Right lung (tissue), 2 donors: ENCODE measurements at regions not wholly inside any gene's neighbourhood (a gene's known extent, or its start where the extent isn't known, plus 50 kb on each side); places are given as distances from the start of the nearest gene placed in this dataset.
A peak's percentile ranks its signal among the peaks of the same experiment; 100 is the strongest.

Experiments used
- DNase-seq, 2 donors: peaks; one replicate each; pipeline ENCODE4 v3.0.0-alpha.2; 2013

DNA sequence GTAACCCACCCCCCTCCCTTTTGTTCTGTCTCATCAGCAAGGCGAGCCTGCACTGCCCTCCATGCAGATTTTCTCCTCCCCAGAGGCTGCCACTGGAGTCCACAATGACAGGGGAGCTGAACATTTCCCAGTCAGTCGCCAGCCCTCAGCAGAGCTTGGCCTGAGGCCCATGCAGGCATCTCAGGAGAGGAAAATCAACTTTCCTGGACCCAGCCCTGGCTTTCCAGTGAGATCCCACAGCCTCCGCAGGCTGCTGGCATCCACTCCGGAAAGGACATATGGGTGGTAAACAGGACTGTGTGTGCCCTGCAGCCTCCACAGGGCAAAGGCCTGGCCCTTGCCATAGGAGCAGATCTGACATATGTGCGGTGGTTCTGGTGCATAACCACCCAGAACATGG lies 253.8 kb downstream of the TNS1 start:
- DNase-seq, result no peak

DNA sequence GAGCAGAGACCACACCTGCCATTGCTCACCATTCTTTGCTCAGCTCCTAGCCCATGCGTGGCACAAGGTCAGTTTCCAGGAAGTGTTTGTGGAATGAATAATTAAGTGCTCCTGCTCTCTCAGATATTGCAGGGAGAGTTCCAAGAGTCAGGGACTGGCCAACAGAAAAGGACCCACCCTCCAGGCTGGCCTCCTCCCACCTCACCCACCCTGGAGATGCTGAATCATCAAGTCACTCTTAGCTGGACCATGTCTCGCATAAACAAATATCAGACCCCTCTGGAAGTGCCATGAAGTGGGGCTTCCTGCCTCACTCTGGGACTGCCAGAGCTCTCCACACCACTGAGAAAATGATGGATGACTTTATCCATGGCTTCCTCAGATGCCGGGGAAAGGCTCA lies 256.0 kb downstream of the TNS1 start:
- DNase-seq, result no peak

DNA sequence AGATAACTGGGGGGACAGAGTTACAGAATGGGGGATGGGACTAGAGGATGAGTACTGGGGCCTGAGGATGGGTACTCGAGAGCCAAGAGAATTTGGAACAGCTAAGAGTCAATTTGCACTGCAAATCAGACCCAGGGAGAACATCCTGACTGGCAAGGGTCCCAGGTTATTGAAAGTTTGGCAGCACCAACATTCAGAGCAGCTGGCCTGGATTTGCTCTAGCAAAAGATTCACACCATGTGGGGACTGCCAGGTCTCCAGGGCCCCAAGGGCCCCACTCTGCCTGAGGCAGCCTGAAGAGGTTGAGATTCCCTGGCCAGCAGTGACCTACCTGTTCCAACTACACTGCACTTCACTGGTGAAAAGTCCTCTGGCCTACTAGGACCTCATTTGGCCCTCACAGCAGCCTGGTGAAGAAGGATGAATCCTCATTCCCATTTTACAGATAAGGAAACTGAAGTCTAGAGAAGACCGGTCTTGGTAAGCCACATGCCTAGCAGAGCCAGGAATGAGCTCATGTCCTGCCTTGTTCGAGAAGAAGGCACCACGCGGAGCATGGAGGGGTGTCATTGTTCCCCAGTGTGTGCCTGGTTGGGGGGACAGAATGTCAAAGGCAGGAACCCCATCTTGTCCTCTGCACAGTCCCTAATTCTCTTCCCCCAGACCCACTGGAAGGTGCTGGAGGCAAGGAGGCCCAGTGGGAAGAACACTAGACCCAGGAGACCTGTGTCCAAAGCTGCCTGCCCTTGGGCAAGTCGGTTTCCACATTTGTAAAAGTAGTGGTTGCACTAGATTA lies 258.6 kb downstream of the TNS1 start:
- DNase-seq, result peak in 1 of 2 donors; percentile 31

DNA sequence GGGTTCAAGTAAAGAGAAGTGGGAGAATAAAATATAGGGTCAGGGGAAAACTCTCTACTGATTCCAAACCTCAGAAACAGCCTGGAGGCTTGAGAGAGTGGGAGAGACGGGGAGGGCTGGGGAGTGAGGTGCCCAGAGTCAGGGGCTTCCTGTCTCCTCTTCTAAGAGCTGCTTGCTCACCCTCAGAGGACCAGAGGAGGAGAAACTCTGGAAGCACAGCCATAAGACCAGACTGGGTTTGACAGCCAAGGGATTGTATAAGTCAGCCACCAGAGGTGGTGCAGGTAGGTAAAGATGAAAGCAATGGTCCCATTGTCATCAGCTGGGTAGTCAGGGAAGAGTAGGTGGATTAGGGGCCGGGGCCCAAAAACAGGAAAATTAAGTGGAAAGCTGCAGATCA lies 259.4 kb downstream of the TNS1 start:
- no peak for DNase-seq

DNA sequence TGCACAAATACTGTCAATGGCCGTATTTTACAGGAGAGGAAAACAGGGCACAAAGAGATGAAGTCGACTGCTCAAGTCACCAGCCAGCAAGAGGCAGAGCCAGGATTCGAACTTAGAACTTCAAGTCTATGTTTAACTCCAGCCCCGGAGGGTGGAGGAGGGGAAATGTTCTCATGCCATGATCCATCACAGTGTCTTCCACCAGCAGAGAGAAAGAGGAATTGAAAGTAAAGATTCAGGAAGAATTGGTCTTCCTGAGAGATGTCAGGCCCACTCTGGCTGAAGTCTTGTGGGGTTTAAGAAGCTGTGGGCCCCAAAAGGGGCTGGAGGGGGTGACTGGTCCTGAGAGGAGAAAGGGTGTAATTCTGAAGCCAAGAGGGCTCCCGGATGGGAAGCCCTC lies 260.0 kb downstream of the TNS1 start:
- no peak for DNase-seq

DNA sequence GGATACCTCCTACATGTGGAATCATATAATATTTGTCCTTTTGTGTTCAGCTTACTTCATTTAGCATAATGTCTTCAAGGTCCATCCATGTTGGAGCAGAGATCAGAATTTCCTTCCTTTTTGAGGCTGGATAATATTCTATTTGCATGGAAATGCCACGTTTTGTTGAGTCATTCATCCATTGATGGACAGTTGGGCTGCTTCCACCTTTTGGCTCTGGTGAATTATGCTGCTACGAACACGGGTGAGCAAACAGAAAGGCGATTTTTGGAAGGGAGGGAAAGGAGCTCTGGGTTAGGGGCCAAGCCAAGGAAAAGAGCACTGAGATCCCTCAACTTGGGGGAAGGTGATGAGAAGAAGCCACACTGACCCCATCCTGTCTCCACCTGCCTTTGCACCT lies 260.5 kb downstream of the TNS1 start:
- no peak for DNase-seq

DNA sequence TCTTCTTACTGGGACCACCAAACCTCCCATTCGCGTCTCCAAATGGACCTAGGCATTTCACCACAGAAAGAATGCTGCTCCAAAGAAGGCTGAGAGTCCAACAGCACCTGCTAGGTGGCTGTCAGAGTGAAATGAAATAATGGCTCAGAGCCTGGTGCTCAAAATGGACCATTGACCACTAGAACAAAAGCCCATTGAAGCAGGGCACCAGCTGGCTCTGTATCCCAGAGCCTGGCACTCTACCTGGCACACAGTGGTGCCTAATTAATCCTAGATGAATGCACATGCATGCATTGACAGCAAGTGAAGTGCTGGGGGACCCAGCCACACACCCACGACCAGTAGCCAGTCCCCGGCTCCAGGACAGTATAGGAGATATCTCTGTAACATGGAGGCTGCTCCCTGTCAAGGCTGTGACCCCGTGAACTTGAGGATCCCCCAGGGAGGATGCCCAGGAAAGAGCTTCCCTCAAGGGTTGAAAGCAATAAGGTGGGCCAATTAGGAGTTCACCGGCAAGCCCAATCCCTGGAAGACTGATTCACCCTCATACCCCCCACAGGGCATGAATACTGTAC lies 261.3 kb downstream of the TNS1 start:
- no peak for DNase-seq

DNA sequence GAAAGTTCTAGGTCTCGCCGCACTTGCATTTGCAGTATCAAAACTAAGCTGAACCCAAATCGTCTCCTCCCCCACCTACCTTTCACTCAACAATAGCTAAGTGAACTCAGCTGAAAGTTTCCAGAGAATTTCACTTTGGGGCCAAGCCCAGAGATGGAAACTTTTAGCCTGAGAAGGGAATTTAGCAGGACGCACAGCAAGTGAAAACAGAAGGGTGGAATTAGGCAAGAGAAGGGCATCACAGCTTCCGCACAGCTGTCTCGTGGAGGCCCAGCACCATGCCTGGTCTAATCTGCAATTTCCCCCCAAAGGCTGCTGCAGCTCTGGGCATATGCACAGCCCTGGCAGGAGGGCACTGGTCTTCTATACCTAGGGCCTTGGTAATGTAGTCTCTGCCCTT lies 262.0 kb downstream of the TNS1 start:
- no peak for DNase-seq

DNA sequence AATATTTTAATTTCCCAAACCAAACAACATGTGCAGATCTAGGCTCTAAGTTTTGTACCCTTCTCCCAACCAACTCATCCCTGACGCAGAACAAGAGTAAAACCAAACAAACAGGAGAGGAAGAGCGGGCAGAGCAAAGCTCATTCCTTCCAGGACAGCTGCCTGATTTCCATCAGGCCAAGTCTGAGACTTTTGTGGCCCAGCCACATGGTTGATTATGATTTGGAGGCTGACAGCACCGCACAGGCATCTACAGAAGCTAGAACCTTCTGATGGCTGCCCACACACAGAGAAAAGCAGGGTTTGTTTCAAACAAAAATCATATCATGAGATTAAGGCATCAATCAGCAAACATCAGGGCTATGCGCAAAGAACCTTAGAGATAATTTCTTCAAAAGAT lies 262.6 kb downstream of the TNS1 start:
- DNase-seq, result no peak

DNA sequence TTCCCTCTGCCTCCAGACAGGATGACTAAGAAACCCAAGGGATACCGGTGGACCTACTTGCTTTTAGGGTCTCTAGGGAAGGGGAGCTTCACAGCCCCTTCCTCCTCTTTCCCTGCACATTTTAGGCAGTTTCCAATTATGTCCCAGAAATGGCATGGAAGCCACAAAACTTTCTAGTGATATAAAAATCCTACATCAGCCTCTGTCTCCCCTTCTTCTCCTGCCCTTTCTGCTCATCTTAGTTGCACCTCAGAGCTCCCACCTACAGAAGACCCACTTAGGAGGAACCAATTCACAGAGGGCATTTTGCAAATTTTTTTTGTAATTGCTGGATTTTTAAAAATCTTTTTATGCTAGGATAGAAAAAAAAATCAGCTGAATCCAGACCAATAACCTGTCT lies 263.1 kb downstream of the TNS1 start:
- no peak for DNase-seq

DNA sequence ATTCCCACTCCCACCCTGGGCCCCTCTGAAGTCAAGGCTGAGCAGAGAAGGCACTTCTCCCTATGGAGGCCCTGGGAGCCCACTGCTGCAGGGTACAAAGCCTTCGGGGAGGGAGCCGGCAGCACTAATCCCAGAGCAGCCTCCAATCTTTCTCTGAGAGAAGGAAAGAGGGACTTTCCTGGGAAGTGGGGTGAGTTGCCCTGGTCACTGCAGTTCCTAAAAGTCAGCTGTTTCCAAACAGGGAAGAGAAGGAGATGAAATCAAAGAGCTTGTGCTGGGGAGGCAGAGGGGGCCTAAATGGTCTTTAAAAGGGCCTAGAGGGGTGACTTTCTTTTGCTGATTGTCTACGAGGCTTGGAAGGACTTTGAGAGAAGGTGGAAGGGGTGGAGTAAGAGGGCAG lies 264.7 kb downstream of the TNS1 start:
- DNase-seq, result no peak

DNA sequence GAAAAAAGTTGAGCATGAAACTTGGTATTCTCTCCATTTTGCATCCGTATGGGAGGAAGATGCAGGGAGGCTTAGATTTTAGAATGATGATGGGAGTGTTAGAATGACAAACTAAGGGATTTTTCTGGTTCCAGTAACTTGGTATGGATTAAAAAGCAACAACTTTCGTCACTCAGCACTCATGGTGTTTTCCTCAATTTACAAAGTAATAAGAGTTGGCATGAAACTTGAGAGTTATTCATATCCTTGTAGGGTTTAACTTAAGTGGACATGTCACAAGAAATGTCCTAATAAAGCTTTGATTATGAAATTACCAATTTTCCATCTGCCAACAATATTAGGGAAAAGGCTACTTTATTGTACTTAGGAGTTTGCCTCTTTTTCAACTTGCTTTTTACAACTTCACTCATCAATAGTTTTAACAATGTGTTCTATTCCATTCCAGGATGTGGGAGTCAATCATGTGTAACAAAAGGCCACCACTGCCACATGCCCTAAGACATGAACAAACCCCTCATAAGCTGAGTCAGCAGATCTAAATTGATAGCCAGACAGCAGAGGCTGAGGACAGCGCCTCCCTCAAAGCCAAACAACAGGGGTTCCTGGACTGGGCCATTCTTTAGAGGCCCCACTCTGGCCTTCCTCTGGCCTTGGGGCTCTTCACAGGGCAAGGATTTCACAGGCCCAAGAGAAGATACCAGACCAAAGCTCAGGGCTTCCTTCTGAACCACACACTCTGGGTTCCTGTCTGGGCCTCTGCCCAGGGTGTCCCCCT lies 265.8 kb downstream of the TNS1 start:
- no peak for DNase-seq

DNA sequence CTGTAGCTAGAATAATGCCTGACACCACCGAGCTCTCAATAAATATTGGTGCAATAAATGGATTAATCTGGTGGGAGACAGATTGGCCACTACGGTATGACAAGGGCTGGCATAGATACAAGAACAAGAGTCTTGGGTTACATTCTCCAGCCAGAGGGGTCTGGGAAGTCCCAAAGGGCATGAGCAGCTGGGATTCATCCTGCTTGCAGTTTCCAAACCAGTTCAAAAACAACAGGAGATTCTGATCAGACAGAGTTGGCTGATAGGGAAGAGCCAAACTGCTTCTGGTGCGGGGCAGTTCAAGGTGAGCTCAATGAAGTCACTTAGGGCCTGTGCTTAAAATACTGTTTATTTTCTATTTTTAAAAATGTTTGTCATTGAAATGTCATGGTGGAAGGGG lies 266.9 kb downstream of the TNS1 start:
- no peak for DNase-seq

DNA sequence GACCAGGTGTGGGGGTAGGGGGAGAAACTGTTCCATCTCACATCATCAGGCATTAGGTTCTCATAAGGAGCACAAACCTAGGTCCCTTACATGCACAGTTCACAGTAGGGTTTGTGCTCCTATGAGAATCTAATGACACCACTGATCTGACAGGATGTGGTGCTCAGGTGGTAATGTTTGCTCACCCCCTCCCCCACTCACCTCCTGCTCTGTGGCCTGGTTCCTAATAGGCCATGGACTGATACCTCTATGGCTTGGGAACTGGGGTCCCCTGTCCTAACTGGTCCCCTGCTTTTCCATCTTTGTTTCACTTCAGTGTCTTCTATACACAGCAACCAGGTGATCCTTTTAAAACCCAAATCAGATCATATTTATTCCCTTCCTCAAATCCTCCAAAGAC lies 267.8 kb downstream of the TNS1 start:
- DNase-seq, result no peak

DNA sequence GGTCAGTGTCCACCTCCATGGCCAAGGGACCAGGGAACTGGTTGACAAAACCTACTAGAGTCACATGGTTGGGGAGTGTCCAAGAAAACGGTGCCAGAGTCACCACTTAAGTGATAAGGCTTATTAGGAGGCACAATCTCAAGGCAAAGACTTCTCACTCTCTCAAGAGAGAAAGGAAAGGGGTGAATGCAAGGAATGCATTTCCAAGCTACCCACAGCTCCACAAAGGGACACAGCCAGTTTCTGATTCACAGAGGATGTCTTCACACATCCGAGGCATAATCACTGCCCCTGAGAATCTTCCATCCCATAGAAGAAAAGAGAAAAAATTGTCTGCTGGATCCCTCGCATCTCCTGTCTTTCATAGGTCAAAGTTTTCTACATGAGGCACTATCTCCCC lies 269.3 kb downstream of the TNS1 start:
- no peak for DNase-seq

DNA sequence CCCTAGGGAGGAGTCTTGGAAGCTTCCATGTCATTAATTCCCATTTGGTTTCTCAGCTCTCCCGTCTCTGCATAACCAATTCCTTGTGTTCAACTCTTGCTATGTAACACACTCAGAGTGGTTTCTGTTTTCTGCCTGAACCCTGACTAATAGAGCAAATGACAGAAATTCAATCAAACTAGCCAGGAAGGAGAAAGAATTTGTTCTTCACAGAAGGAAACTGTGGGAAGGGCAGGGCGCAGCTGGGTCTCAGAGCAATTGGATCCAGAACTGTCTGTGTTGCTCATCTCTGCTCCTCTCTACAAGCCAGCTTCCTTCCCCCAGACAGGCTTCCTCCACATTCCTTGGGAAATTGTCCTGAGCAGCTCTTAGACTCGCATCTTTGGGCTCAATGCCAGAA lies 269.8 kb downstream of the TNS1 start:
- no peak for DNase-seq

DNA sequence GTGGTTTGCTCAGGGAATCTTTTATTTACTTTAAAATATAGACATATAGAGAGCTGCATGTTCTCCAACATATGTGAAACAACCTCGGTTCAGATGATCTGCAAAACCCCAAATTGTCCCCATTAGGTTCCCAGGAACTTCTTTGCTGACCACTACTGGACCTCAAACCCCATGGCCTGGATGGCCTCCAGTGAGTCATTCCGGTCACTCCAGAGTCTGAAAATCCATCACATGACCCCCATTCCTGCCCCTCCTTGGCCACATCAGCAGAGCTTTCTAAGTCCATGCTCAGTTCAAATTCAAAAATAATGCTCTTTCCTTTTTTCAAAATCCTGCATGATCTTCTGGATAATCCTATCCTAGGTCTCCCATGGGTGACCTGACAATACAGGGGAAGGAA lies 271.0 kb downstream of the TNS1 start:
- DNase-seq, result no peak

DNA sequence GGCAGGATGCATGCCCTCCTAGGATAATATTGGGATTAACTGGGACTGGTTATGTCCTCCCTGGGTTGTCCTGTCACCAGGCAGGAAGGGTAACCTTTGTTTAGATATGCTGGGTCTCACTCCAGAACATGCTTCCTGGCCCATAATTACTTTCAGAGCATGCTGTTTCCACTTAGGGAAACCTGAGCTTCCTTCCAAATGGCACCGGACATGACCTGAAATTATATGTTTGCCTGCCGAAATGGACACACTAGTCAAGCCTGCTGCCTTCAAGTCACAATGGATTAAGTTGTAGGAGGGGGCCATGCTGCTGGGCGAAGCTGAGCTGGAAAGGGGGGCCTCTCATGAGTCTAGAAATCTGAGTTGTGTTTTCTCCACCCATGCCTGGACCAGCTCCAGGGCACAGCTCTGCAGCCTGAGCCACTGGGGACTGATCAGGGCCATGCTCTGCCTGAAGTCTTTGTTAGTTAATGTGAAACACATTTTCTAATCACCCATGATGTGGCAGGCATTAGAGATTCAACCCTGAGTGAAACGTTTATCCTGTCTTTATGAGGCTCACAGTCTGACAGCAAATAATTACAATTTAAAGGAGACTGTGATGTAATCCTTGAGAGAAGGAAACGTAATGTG lies 273.3 kb downstream of the TNS1 start:
- peak; percentile 32 to 33 for DNase-seq

DNA sequence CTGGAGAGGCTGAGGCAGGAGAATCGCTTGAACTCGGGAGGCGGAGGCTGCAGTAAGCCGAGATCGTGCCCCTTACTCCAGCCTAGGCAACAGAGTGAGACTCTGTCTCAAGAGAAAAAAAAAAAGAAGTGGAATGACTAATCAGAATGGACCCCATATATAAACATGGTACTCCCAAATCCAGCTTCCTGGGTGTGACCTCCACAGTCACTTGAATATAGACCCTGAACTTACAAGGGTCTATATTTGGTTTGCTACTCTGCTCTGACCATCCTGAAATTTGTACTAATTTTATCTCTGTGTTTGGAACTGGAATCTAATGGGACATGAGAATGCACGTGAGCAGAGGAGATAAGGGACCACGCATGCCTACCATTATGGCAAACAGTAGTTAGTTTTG lies 275.0 kb downstream of the TNS1 start:
- DNase-seq, result no peak

DNA sequence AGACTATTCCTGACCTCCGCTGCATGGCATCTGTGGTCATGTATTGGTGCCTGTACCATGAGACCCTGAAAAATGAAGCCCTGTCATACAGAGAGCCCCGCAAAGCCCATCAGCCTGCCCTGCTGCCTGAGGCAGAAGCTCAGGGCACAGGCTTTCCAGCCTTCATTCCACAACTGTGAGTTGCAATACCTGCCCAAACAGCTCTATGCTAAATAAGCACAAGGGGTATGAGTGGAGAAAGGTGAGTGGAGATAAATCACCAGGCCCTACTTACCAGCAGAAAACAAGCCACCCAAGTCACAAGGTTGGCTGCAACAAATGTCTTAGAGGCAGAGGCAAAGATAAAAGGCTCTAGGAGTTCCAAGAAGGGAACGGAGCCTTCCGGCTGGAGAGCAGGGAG lies 277.4 kb downstream of the TNS1 start:
- DNase-seq, result no peak

DNA sequence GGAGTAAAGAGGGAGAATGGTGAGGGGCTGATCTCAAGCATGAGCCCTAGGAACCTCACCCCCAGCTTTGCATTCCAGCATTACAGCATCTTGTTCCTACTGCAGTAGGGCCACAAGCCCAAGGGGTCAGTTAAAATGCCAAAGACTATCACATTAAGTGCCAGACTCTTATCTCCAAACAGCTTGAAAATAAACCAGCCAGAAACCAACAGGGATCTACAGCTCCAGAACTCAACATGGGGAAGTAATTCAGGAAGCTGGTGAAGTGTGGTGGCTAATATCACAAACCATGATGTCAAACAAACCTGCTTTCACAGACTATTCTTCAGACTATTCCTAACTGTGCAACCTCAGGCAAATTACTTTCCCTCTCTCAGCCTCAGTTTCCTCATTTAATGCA lies 278.3 kb downstream of the TNS1 start:
- DNase-seq, result no peak

DNA sequence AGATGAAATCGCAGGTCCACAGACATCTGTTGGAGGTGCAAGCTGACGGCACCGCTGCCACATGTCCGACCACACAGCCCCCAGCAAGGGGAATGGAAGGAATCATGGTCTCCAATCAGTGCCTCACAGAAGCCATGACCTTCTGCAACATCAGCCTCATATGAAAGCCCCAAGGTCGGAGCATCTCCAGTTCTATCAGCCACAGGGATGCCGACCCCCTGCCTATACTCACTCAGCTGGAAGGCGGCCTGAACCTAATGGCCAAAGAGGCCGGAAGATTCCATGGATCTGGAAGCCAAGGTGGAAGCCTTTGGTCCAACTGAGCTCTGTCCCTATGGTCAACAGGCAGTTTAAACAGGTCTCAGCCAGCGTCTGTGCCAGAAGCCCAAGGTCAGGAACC lies 278.8 kb downstream of the TNS1 start:
- DNase-seq, result no peak
